ENCODE measurements at regions not wholly inside any gene's neighbourhood (a gene's known extent, or its start where the extent isn't known, plus 50 kb on each side); places are given as distances from the start of the nearest gene placed in this dataset.

- no peak for TF ChIP-seq POLR2A (IDR thresholded peaks at IDR 0.05)
- no peak for TF ChIP-seq CTCF (IDR thresholded peaks at IDR 0.05)
Measured at GRCh38 chr9:101860920-101861319, 122.5 kb upstream of the GRIN3A start.

All from upper lobe of left lung (tissue), 4 donors.